GM18909 (cell line): ENCODE measurements at regions not wholly inside any gene's neighbourhood (a gene's known extent, or its start where the extent isn't known, plus 50 kb on each side); places are given as distances from the start of the nearest gene placed in this dataset.

ENCODE experiments used
- ATAC-seq: cut with Tn5 transposase; IDR thresholded peaks from one replicate; pipeline ENCODE4 v1.9.1; 2021; ENCODE audit warnings: mild to moderate bottlenecking; ENCODE audit not compliant: unreplicated experiment, poor library complexity

- ATAC-seq: no peak
Measured at GRCh38 chr12:58393152-58393551, 451.8 kb downstream of the ATP23 start.

- no peak for ATAC-seq
Measured at GRCh38 chr12:58395056-58395455, 453.7 kb downstream of the ATP23 start.

- no peak for ATAC-seq
Measured at GRCh38 chr12:58395470-58395869, 454.1 kb downstream of the ATP23 start.

- ATAC-seq: no peak
Measured at GRCh38 chr12:58396239-58396638, 454.9 kb downstream of the ATP23 start.

GRCh38 chr12:58405363-58405762 lies 464.0 kb downstream of the ATP23 start:
- no peak for ATAC-seq

GRCh38 chr12:58408516-58408915 lies 467.1 kb downstream of the ATP23 start:
- ATAC-seq: no peak

GRCh38 chr12:58412461-58413060 lies 471.2 kb downstream of the ATP23 start:
- ATAC-seq: no peak

- ATAC-seq: no peak
Measured at GRCh38 chr12:58413794-58414193, 472.4 kb downstream of the ATP23 start.

- no peak for ATAC-seq
Measured at GRCh38 chr12:58414398-58414871, 473.1 kb downstream of the ATP23 start.

GRCh38 chr12:58415716-58416115 lies 474.3 kb downstream of the ATP23 start:
- no peak for ATAC-seq

GRCh38 chr12:58416236-58416635 lies 474.9 kb downstream of the ATP23 start:
- ATAC-seq: no peak

GRCh38 chr12:58419196-58419760 lies 477.9 kb downstream of the ATP23 start:
- ATAC-seq: no peak

- ATAC-seq: no peak
Measured at GRCh38 chr12:58419905-58420304, 478.5 kb downstream of the ATP23 start.

GRCh38 chr12:58420503-58420902 lies 479.1 kb downstream of the ATP23 start:
- no peak for ATAC-seq

GRCh38 chr12:58421990-58422389 lies 480.6 kb downstream of the ATP23 start:
- no peak for ATAC-seq

GRCh38 chr12:58424735-58425392 lies 483.5 kb downstream of the ATP23 start:
- ATAC-seq: peak; percentile 32

GRCh38 chr12:58425481-58426392 lies 484.4 kb downstream of the ATP23 start:
- peak; percentile 93 for ATAC-seq

GRCh38 chr12:58426437-58426836 lies 485.1 kb downstream of the ATP23 start:
- ATAC-seq: peak; percentile 0

GRCh38 chr12:58433959-58434358 lies 486.3 kb downstream of the LRIG3 start:
- ATAC-seq: no peak

GRCh38 chr12:58434726-58435125 lies 485.6 kb downstream of the LRIG3 start:
- ATAC-seq: no peak

- peak; percentile 69 for ATAC-seq
Measured at GRCh38 chr12:58435647-58436046, 484.7 kb downstream of the LRIG3 start.
